ENCODE measurements at regions not wholly inside any gene's neighbourhood (a gene's known extent, or its start where the extent isn't known, plus 50 kb on each side); places are given as distances from the start of the nearest gene placed in this dataset.
A peak's percentile ranks its signal among the peaks of the same experiment; 100 is the strongest.

- Histone ChIP-seq H3K36me3 (no peaks in the 10 kb centered on the region), H3K27me3 (no peaks in the 10 kb centered on the region), H3K4me1 (peaks cover 0 to 12% (median 6%) of the 10 kb centered on the region in 3 donors), H3K9me3 (no peaks in the 10 kb centered on the region), H3K4me3 (no peak overlapping the region), H3K27ac (no peak overlapping the region)
- intact Hi-C loops (cut with DNase I) = no loop called here
- DNase-seq = no peak
- TF ChIP-seq CTCF (IDR thresholded peaks at IDR 0.05) (no peak), POLR2A (IDR thresholded peaks at IDR 0.05) (no peak)
These were observed 378.1 kb upstream of the USP24 start for GRCh38 chr1:55593298-55593697.

DNA sequence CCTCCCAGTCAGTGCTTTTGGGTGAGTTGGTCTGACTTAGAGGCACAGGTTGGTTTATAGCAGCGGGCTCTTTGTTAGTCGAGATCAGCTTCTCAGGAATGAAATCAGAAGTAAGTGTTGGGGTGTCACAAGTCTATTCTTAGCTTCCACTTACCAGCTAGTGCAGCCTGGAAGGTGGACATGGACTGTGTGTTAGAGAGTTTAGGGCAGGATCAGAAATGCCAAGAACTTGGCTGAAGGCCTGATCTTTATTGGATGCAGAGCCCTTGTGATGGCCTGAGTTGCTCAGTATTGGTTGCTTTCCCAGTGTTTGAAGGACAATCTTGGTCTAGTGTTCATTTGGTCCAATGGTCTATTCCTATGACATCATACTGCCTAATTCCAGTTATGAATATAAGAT lies 377.0 kb upstream of the USP24 start:
- no peak overlapping the region for H3K4me3 ChIP-seq
- intact Hi-C loops (cut with DNase I) = no loop called here
- no peaks in the 10 kb centered on the region for H3K36me3 ChIP-seq
- no peak for DNase-seq
- peaks cover 0 to 18% (median 6%) of the 10 kb centered on the region in 3 donors for H3K4me1 ChIP-seq
- WGBS, 2 donors = 85 to 93% methylated on average over 2 of the region's 2 CpGs
- no peaks in the 10 kb centered on the region for H3K9me3 ChIP-seq
- no peaks in the 10 kb centered on the region for H3K27me3 ChIP-seq
- TF ChIP-seq CTCF (IDR thresholded peaks at IDR 0.05) (no peak), POLR2A (IDR thresholded peaks at IDR 0.05) (no peak)
- H3K27ac ChIP-seq = no peak overlapping the region

GRCh38 chr1:55589671-55590297 lies 374.6 kb upstream of the USP24 start:
- TF ChIP-seq CTCF (IDR thresholded peaks at IDR 0.05) (no peak), POLR2A (IDR thresholded peaks at IDR 0.05) (no peak)
- H3K9me3 ChIP-seq = no peaks in the 10 kb centered on the region
- intact Hi-C loops (cut with DNase I) = no loop called here
- H3K4me1 ChIP-seq = peaks cover 0 to 19% (median 6%) of the 10 kb centered on the region in 3 donors
- H3K27me3 ChIP-seq = no peaks in the 10 kb centered on the region
- WGBS, 2 donors = 28 to 42% methylated on average over 7 of the region's 7 CpGs
- H3K36me3 ChIP-seq = no peaks in the 10 kb centered on the region
- H3K27ac ChIP-seq = peak overlapping the region; percentile 10 to 86 (median 60)
- no peak for DNase-seq
- no peak overlapping the region for H3K4me3 ChIP-seq

DNA sequence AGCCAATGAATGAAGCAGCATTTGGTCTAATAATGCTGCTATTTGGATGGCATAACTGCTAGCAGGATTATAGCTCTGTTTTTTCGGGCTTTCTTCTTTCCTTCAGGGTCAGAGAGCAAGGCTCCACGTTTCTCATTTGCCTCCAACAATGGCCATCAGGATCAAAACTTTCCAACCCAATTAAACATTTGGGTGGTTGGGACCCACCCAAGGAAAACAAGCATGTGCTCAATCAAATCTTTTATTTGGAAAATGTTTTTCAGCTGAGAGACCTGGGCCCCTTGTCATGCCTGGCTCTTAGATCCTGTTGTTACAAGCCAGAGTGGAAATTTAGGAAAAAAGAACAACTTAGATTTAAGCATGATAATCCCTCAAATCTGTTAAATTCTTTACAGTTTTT lies 373.1 kb upstream of the USP24 start:
- 25 to 51% methylated on average over 2 of the region's 2 CpGs for WGBS, 2 donors
- Histone ChIP-seq H3K9me3 (no peaks in the 10 kb centered on the region), H3K27me3 (no peaks in the 10 kb centered on the region), H3K36me3 (no peaks in the 10 kb centered on the region), H3K4me1 (peaks cover 0 to 22% (median 6%) of the 10 kb centered on the region in 3 donors), H3K27ac (peak overlapping the region in 3 of 4 donors; percentile 23 to 69 (median 51)), H3K4me3 (no peak overlapping the region)
- intact Hi-C loops (cut with DNase I) = no loop called here
- TF ChIP-seq POLR2A (IDR thresholded peaks at IDR 0.05) = no peak
- no peak for TF ChIP-seq CTCF (IDR thresholded peaks at IDR 0.05)
- DNase-seq = no peak

DNA sequence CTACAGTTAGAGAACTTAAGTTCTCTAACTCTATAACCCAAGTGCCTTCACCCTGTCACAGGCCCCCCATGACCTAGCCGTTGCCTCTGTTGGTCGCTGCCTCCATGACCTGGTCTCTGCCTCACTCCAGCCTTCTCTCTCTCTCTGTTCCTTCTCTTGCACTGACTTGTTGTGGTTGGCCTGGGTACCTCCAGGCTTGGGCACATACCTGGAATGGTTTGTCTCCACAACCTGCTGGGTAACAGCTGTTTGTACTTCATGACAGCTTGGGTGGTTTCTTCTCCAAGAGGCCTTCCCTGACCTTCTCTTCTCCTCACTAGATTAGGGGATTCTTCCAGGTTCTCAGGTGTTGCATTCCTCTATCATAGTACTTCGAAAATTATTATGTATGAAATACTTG lies 371.6 kb upstream of the USP24 start:
- TF ChIP-seq POLR2A (IDR thresholded peaks at IDR 0.05) = no peak
- no peak for TF ChIP-seq CTCF (IDR thresholded peaks at IDR 0.05)
- peaks cover 0 to 23% (median 7%) of the 10 kb centered on the region in 3 donors for H3K4me1 ChIP-seq
- no peak overlapping the region for H3K4me3 ChIP-seq
- 70 to 90% methylated on average over 3 of the region's 3 CpGs for WGBS, 2 donors
- intact Hi-C loops (cut with DNase I) = no loop called here
- H3K27ac ChIP-seq = no peak overlapping the region
- no peaks in the 10 kb centered on the region for H3K9me3 ChIP-seq
- DNase-seq = no peak
- no peaks in the 10 kb centered on the region for H3K36me3 ChIP-seq
- H3K27me3 ChIP-seq = no peaks in the 10 kb centered on the region
